H9 (cell line): ENCODE measurements at regions not wholly inside any gene's neighbourhood (a gene's known extent, or its start where the extent isn't known, plus 50 kb on each side); places are given as distances from the start of the nearest gene placed in this dataset.

ENCODE experiments used
- DNase-seq: peaks from one replicate; pipeline ENCODE4 v3.0.0-alpha.2; 2017
- H2AFZ ChIP-seq: one replicate; pipeline ENCODE4 v1.6.1; 2013; ENCODE audit warnings: mild to moderate bottlenecking, low read length, control low read depth, moderate library complexity
- H2AK5ac ChIP-seq: 2 replicates; pipeline ENCODE4 v1.6.1; 2013; ENCODE audit warnings: low read length, control low read depth, mixed read lengths; ENCODE audit not compliant: insufficient read length
- H2BK120ac ChIP-seq: one replicate; pipeline ENCODE4 v1.6.1; 2013; ENCODE audit warnings: low read depth, mild to moderate bottlenecking, low read length, control low read depth, inconsistent platforms; ENCODE audit not compliant: poor library complexity, severe bottlenecking
- H2BK12ac ChIP-seq: 2 replicates; pipeline ENCODE4 v1.6.1; 2013; ENCODE audit warnings: low read length, control low read depth, mixed read lengths, low read depth; ENCODE audit not compliant: insufficient read length
- H2BK15ac ChIP-seq: 2 replicates; pipeline ENCODE4 v1.6.1; 2013; ENCODE audit warnings: low read depth, low read length, control low read depth
- H2BK20ac ChIP-seq: one replicate; pipeline ENCODE4 v1.6.1; 2013; ENCODE audit warnings: low read depth, mild to moderate bottlenecking, low read length, control low read depth, inconsistent platforms; ENCODE audit not compliant: poor library complexity, severe bottlenecking
- H2BK5ac ChIP-seq: 2 replicates; pipeline ENCODE4 v1.6.1; 2013; ENCODE audit warnings: low read length, control low read depth, mixed read lengths; ENCODE audit not compliant: insufficient read length
- H3K14ac ChIP-seq: 2 replicates; pipeline ENCODE4 v1.6.1; 2013; ENCODE audit warnings: low read length, control low read depth; ENCODE audit not compliant: insufficient read depth
- H3K18ac ChIP-seq: 2 replicates; pipeline ENCODE4 v1.6.1; 2013; ENCODE audit warnings: low read depth, mild to moderate bottlenecking, mixed read lengths, low read length, control low read depth; ENCODE audit not compliant: insufficient read length
- H3K23ac ChIP-seq: 2 replicates; pipeline ENCODE4 v1.6.1; 2013; ENCODE audit warnings: low read length, control low read depth, mixed read lengths, low read depth; ENCODE audit not compliant: insufficient read length
- H3K23me2 ChIP-seq: 2 replicates; pipeline ENCODE4 v1.6.1; 2013; ENCODE audit warnings: low read depth, mild to moderate bottlenecking, mixed read lengths, low read length, control low read depth; ENCODE audit not compliant: insufficient read length, poor library complexity, severe bottlenecking
- H3K27ac ChIP-seq: 2 replicates; pipeline ENCODE4 v1.5.1; 2013; ENCODE audit warnings: low read length, control low read depth, mixed read lengths, low read depth; ENCODE audit not compliant: insufficient read length
- H3K27me3 ChIP-seq: 2 replicates; pipeline ENCODE4 v1.6.1; 2013; ENCODE audit warnings: low read length, control low read depth, inconsistent platforms; ENCODE audit not compliant: insufficient read depth
- H3K4ac ChIP-seq: 2 replicates; pipeline ENCODE4 v1.6.1; 2013; ENCODE audit warnings: low read depth, mild to moderate bottlenecking, control low read depth, inconsistent platforms, low read length, moderate library complexity
- H3K4me1 ChIP-seq: 2 replicates; pipeline ENCODE4 v1.6.1; 2013; ENCODE audit warnings: low read length, control low read depth, inconsistent platforms; ENCODE audit not compliant: insufficient read depth
- H3K4me2 ChIP-seq: 2 replicates; pipeline ENCODE4 v1.6.1; 2013; ENCODE audit warnings: low read length, control low read depth, mixed read lengths; ENCODE audit not compliant: insufficient read length, insufficient read depth
- H3K56ac ChIP-seq: 2 replicates; pipeline ENCODE4 v1.6.1; 2013; ENCODE audit warnings: low read depth, mild to moderate bottlenecking, mixed read lengths, low read length, control low read depth; ENCODE audit not compliant: insufficient read length
- H3K79me1 ChIP-seq: 2 replicates; pipeline ENCODE4 v1.6.1; 2013; ENCODE audit warnings: low read depth, mild to moderate bottlenecking, moderate library complexity, low read length, control low read depth, inconsistent platforms; ENCODE audit not compliant: insufficient read depth, poor library complexity, severe bottlenecking
- H3K79me2 ChIP-seq: 2 replicates; pipeline ENCODE4 v1.6.1; 2013; ENCODE audit warnings: low read length, control low read depth, inconsistent platforms; ENCODE audit not compliant: insufficient read depth
- H3K9ac ChIP-seq: 2 replicates; pipeline ENCODE4 v1.6.1; 2013; ENCODE audit warnings: low read length, control low read depth, mixed read lengths; ENCODE audit not compliant: insufficient read length; ENCODE audit errors: extremely low read depth
- H3K9me3 ChIP-seq: one replicate; pipeline ENCODE4 v1.6.1; 2013; ENCODE audit warnings: low read depth, low read length, inconsistent platforms; ENCODE audit not compliant: control insufficient read depth
- H3T11ph ChIP-seq: one replicate; pipeline ENCODE4 v1.6.1; 2013; ENCODE audit warnings: mild to moderate bottlenecking, low read length, control low read depth, inconsistent platforms
- H4K20me1 ChIP-seq: one replicate; pipeline ENCODE4 v1.6.1; 2013; ENCODE audit not compliant: control insufficient read depth, insufficient read length, insufficient read depth
- H4K5ac ChIP-seq: 2 replicates; pipeline ENCODE4 v1.6.1; 2013; ENCODE audit warnings: low read depth, mild to moderate bottlenecking, mixed read lengths, low read length, control low read depth; ENCODE audit not compliant: insufficient read length
- H4K8ac ChIP-seq: replicated peaks from 2 replicates; pipeline ENCODE4 v1.6.1; 2013; ENCODE audit warnings: low read length, control low read depth, mixed read lengths, low read depth; ENCODE audit not compliant: insufficient read length
- H4K91ac ChIP-seq: 2 replicates; pipeline ENCODE4 v1.6.1; 2013; ENCODE audit warnings: low read depth, mild to moderate bottlenecking, moderate library complexity, mixed read lengths, low read length, control low read depth; ENCODE audit not compliant: insufficient read length
- H3K27ac Mint-ChIP-seq, 3 experiments: 2 replicates in 2 of 3; 3 replicates in 1 of 3; pipeline ENCODE4 v1.8.0; 2020 to 2021; ENCODE audit warnings: mixed read lengths in 3 of 3, mild to moderate bottlenecking in 1 of 3, moderate library complexity in 1 of 3
- H3K27me3 Mint-ChIP-seq: 2 replicates; pipeline ENCODE4 v1.8.0; 2021; ENCODE audit warnings: low read depth, mild to moderate bottlenecking, moderate library complexity, mixed read lengths
- H3K36me3 Mint-ChIP-seq, 3 experiments: 2 replicates in 2 of 3; 3 replicates in 1 of 3; pipeline ENCODE4 v1.8.0; 2020 to 2021; ENCODE audit warnings: low read depth in 3 of 3, mixed read lengths in 3 of 3; ENCODE audit not compliant: insufficient read depth in 1 of 3
- H3K4me1 Mint-ChIP-seq, 2 experiments: 2 replicates each; pipeline ENCODE4 v1.8.0; 2020; ENCODE audit warnings: mixed read lengths in 2 of 2
- H3K4me3 Mint-ChIP-seq, 2 experiments: 2 replicates in 1 of 2; 3 replicates in 1 of 2; pipeline ENCODE4 v1.8.0; 2020 to 2021; ENCODE audit warnings: mild to moderate bottlenecking in 2 of 2, mixed read lengths in 2 of 2, moderate library complexity in 1 of 2
- H3K9me3 Mint-ChIP-seq, 2 experiments: 2 replicates in 1 of 2; 3 replicates in 1 of 2; pipeline ENCODE4 v1.8.0; 2020; ENCODE audit warnings: mild to moderate bottlenecking in 2 of 2, mixed read lengths in 2 of 2, moderate library complexity in 1 of 2
- WGBS: extraction: QIAGEN DNeasy Blood & Tissue Kit; methylation state at CpG from one replicate; pipeline ENCODE4 v1.1.7; 2013; ENCODE audit warnings: missing lambda C conversion rate, low lambda C conversion rate, mixed read lengths; ENCODE audit not compliant: insufficient read length; ENCODE audit errors: extremely low coverage; 5-methylcytosine and 5-hydroxymethylcytosine counted together
- TF ChIP-seq, protein P1 (sequence below): fragments of 200-600 bp; sonication (generic); conservative IDR thresholded peaks from 3 replicates; pipeline ENCODE4 v1.8.0; 2021; ENCODE audit warnings: antibody characterized with exemption, mild to moderate bottlenecking

- TF ChIP-seq, protein P1, sequence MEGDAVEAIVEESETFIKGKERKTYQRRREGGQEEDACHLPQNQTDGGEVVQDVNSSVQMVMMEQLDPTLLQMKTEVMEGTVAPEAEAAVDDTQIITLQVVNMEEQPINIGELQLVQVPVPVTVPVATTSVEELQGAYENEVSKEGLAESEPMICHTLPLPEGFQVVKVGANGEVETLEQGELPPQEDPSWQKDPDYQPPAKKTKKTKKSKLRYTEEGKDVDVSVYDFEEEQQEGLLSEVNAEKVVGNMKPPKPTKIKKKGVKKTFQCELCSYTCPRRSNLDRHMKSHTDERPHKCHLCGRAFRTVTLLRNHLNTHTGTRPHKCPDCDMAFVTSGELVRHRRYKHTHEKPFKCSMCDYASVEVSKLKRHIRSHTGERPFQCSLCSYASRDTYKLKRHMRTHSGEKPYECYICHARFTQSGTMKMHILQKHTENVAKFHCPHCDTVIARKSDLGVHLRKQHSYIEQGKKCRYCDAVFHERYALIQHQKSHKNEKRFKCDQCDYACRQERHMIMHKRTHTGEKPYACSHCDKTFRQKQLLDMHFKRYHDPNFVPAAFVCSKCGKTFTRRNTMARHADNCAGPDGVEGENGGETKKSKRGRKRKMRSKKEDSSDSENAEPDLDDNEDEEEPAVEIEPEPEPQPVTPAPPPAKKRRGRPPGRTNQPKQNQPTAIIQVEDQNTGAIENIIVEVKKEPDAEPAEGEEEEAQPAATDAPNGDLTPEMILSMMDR, result peak; percentile 46; the same call in 2 of the 3 replicates
- no peak overlapping the region for H3K27ac Mint-ChIP-seq
- WGBS, result no CpG with 5 or more reads among the region's 3 CpGs
Measured at GRCh38 chrX:88603237-88603636, 143.8 kb upstream of the CPXCR1 start.

More at GRCh38 chrX:88603237-88603636, 143.8 kb upstream of the CPXCR1 start:
- no peak overlapping the region for H2BK5ac ChIP-seq
- H3K27me3 Mint-ChIP-seq, result no peaks in the 10 kb centered on the region
- H2BK12ac ChIP-seq, result no peak overlapping the region
- no peak overlapping the region for H3K18ac ChIP-seq
- H3K23me2 ChIP-seq, result no peaks in the 10 kb centered on the region
- H3K9ac ChIP-seq, result no peak overlapping the region
- H3K4me2 ChIP-seq, result no peak overlapping the region
- H3K14ac ChIP-seq, result no peak overlapping the region
- H3K27me3 ChIP-seq, result no peaks in the 10 kb centered on the region
- peaks cover 7 to 15% of the 10 kb centered on the region in 2 experiments for H3K9me3 Mint-ChIP-seq
- no peak overlapping the region for H2BK120ac ChIP-seq
- H2BK20ac ChIP-seq, result no peak overlapping the region
- H3K36me3 Mint-ChIP-seq, result peaks cover 0 to 25% (median 14%) of the 10 kb centered on the region in 3 experiments
- no peak overlapping the region for H3K4ac ChIP-seq
- H4K8ac ChIP-seq, result no peak overlapping the region
- H3K79me1 ChIP-seq, result no peaks in the 10 kb centered on the region
- H3T11ph ChIP-seq, result no peak overlapping the region
- DNase-seq, result peak; percentile 49
- no peak overlapping the region for H3K4me3 Mint-ChIP-seq
- no peak overlapping the region for H4K91ac ChIP-seq
- H3K27ac ChIP-seq, result no peak overlapping the region
- no peak overlapping the region for H2AK5ac ChIP-seq
- no peaks in the 10 kb centered on the region for H3K4me1 ChIP-seq
- no peaks in the 10 kb centered on the region for H3K9me3 ChIP-seq
- H4K20me1 ChIP-seq, result no peaks in the 10 kb centered on the region
- peaks cover 7 to 11% of the 10 kb centered on the region in 2 experiments; a peak in 3 of 4 replicates for H3K4me1 Mint-ChIP-seq
- no peak overlapping the region for H2AFZ ChIP-seq
- no peak overlapping the region for H4K5ac ChIP-seq
- no peak overlapping the region for H3K23ac ChIP-seq
- no peak overlapping the region for H2BK15ac ChIP-seq
- H3K56ac ChIP-seq, result no peak overlapping the region
- H3K79me2 ChIP-seq, result no peaks in the 10 kb centered on the region
